Transverse colon (tissue), 4 donors: ENCODE measurements at regions not wholly inside any gene's neighbourhood (a gene's known extent, or its start where the extent isn't known, plus 50 kb on each side); places are given as distances from the start of the nearest gene placed in this dataset.

Source experiments
- DNase-seq: peaks from one replicate; pipeline ENCODE4 v3.0.0-alpha.2; 2019
- H3K27ac ChIP-seq, 4 donors: fragments of 200-600 bp; sonication (generic); 2 replicates each; pipeline ENCODE4 v1.5.1; 2016 to 2018; ENCODE audit warnings: inconsistent platforms in 4 of 4
- H3K27me3 ChIP-seq: fragments of 200-600 bp; sonication (generic); 2 replicates; pipeline ENCODE4 v1.5.1; 2017; ENCODE audit warnings: inconsistent platforms
- H3K36me3 ChIP-seq, 4 donors: fragments of 200-600 bp; sonication (generic); 2 replicates each; pipeline ENCODE4 v1.5.1; 2017 to 2019; ENCODE audit warnings: inconsistent platforms in 4 of 4
- H3K4me1 ChIP-seq, 4 donors: fragments of 200-600 bp; sonication (generic); 2 replicates each; pipeline ENCODE4 v1.5.1; 2017 to 2020; ENCODE audit warnings: inconsistent platforms in 4 of 4
- H3K4me3 ChIP-seq, 4 donors: fragments of 200-600 bp; sonication (generic); 1 replicate in 1 of 4; 2 replicates in 3 of 4; pipeline versions ENCODE4 v1.5.1 to v1.6.1; 2017 to 2019; ENCODE audit warnings: inconsistent platforms in 4 of 4
- H3K9me3 ChIP-seq, 2 donors: fragments of 200-600 bp; sonication (generic); 2 replicates each; pipeline ENCODE4 v1.5.1; 2017 to 2019; ENCODE audit warnings: inconsistent platforms in 2 of 2
- CTCF ChIP-seq, 5 experiments: fragments of 200-600 bp in 3 of 5; fragments of 450-650 bp in 2 of 5; sonication (generic) in 3 of 5; IDR thresholded peaks; 1 replicate in 2 of 5; 2 replicates in 3 of 5; pipeline ENCODE4 v1.5.1; 2016 to 2017; ENCODE audit warnings: antibody characterized with exemption in 5 of 5, inconsistent platforms in 3 of 5, mild to moderate bottlenecking in 2 of 5, moderate library complexity in 1 of 5
- EP300 ChIP-seq: sonication (generic); formaldehyde crosslinking; IDR thresholded peaks from one replicate; pipeline ENCODE4 v1.6.1; 2017; ENCODE audit warnings: antibody characterized with exemption, low read depth
- POLR2A ChIP-seq: fragments of 450-650 bp; IDR thresholded peaks from one replicate; pipeline ENCODE4 v1.6.1; 2016; ENCODE audit warnings: antibody characterized with exemption, mild to moderate bottlenecking, moderate library complexity
- POLR2AphosphoS5 ChIP-seq, 3 donors: sonication (generic); formaldehyde crosslinking; IDR thresholded peaks; one replicate each; pipeline ENCODE4 v1.6.1; 2016; ENCODE audit warnings: antibody characterized with exemption in 3 of 3
- WGBS, 2 donors: methylation state at CpG; one replicate each; pipeline ENCODE4 v1.1.5; 2018; ENCODE audit warnings: low coverage in 1 of 2; 5-methylcytosine and 5-hydroxymethylcytosine counted together
- in situ Hi-C, 4 donors: fragments of 200-750 bp; cut with MboI; loops; one replicate each; pipeline versions ENCODE4 v1.15.0 to v1.15.1; 2017; ENCODE audit warnings: low sequenced_read_pairs in 3 of 4, low pct_ligation_motif_present in 1 of 4, low pct_unique_long_range_greater_than_20kb in 1 of 4
- intact Hi-C: fragments of 100-400 bp; cut with DNase I; formaldehyde crosslinking; loops from one replicate; pipeline ENCODE4 v1.15.1; 2023; ENCODE audit warnings: low total_unique reads

DNA sequence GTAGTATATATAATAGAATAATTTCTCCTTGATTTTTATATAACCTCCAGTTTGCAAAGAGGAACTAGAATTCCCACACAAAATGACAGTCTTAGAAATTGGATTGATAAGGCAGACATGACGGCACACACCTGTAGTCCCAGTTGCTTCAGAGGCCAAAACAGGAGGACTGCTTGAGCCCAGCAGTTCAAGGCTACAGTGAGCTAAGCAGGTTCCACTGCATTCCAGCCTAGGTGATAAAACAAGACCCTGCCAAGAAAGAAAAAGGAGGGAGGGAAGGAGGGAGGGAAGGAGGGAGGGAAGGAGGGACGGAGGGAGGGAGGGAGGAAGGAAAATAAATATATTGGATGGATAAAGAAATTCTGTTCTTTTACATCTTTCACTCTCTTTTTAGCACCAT is 77.6 kb upstream of the SASH1 start:
- no peak for DNase-seq
- intact Hi-C loops = no loop called here

GRCh38 chr6:148269386-148269785 is 73.3 kb upstream of the SASH1 start:
- no peaks in the 10 kb centered on the region for H3K9me3 ChIP-seq
- H3K4me1 ChIP-seq = peaks cover 0 to 8% (median 2%) of the 10 kb centered on the region in 4 donors
- WGBS, 2 donors = 61 to 81% methylated on average over 3 of the region's 3 CpGs
- H3K36me3 ChIP-seq = no peaks in the 10 kb centered on the region
- in situ Hi-C loops (no loop called here), intact Hi-C loops (no loop called here)
- no peak overlapping the region for H3K27ac ChIP-seq
- no peak overlapping the region for H3K4me3 ChIP-seq
- DNase-seq = no peak
- H3K27me3 ChIP-seq = no peaks in the 10 kb centered on the region
- TF ChIP-seq CTCF (IDR thresholded peaks at IDR 0.05) (no peak), POLR2AphosphoS5 (IDR thresholded peaks at IDR 0.05) (no peak), EP300 (no peak), POLR2A (no peak)

More for the DNA sequence above, 77.6 kb upstream of the SASH1 start:
- in situ Hi-C loops = no loop called here
- no peak overlapping the region for H3K27ac ChIP-seq
- no peak overlapping the region for H3K4me3 ChIP-seq
- WGBS, 2 donors = 53 to 83% methylated on average over 1 to 2 of the region's 2 CpGs
- TF ChIP-seq CTCF (IDR thresholded peaks at IDR 0.05) = no peak
- TF ChIP-seq EP300 = no peak
- TF ChIP-seq POLR2A = no peak
- no peak for TF ChIP-seq POLR2AphosphoS5 (IDR thresholded peaks at IDR 0.05)
- H3K9me3 ChIP-seq = no peaks in the 10 kb centered on the region
- no peaks in the 10 kb centered on the region for H3K27me3 ChIP-seq
- H3K4me1 ChIP-seq = peaks cover 0 to 8% (median 2%) of the 10 kb centered on the region in 4 donors
- no peaks in the 10 kb centered on the region for H3K36me3 ChIP-seq

DNA sequence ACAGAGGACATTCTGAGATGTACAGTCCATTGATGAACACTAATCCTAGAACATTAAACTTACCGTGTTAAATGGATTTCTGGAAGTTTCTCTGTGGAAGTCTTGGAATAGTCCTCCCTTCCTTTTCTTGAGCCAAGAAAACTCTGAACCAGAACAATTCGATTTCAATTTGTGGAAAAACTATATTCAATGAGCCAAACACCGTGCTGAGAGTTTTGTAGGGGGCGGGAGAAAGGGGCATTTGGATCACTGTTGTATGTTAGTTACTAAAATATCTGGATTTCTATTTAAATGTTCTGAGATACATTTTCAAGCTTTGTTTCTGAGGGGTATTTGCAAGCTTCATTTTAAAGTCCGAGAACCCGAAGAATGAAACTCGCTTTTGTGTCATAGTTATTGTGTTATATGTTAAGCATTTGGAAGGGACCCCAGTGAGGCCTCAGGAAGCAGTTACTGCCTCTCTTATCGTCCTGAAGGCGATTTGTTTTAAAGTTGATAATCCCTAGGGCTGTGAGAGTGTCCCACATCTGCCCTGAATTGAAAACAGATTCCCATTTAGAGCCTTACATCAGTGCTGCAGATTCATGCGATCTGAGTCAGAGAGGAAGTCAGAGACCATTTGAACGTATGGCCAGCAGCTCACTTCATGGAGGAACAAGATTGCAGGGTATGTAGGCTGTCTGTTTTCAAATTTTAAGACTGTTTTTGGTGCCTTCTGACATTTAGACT is 70.8 kb upstream of the SASH1 start:
- H3K4me1 ChIP-seq = peaks cover 0 to 8% (median 2%) of the 10 kb centered on the region in 4 donors
- 73 to 78% methylated on average over 8 to 11 of the region's 11 CpGs for WGBS, 2 donors
- H3K36me3 ChIP-seq = no peaks in the 10 kb centered on the region
- no peak overlapping the region for H3K4me3 ChIP-seq
- intact Hi-C loops (no loop called here), in situ Hi-C loops (no loop called here)
- peak overlapping the region in 1 of 4 donors; percentile 17 for H3K27ac ChIP-seq
- no peaks in the 10 kb centered on the region for H3K9me3 ChIP-seq
- no peak for TF ChIP-seq CTCF (IDR thresholded peaks at IDR 0.05)
- no peak for TF ChIP-seq EP300
- no peak for TF ChIP-seq POLR2AphosphoS5 (IDR thresholded peaks at IDR 0.05)
- TF ChIP-seq POLR2A = no peak
- no peaks in the 10 kb centered on the region for H3K27me3 ChIP-seq
- DNase-seq = no peak

- Histone ChIP-seq H3K4me3 (no peak overlapping the region), H3K27ac (no peak overlapping the region), H3K27me3 (no peaks in the 10 kb centered on the region), H3K4me1 (peaks cover 0 to 8% (median 2%) of the 10 kb centered on the region in 4 donors), H3K9me3 (no peaks in the 10 kb centered on the region), H3K36me3 (no peaks in the 10 kb centered on the region)
- in situ Hi-C loops = no loop called here
- TF ChIP-seq POLR2A (no peak), POLR2AphosphoS5 (IDR thresholded peaks at IDR 0.05) (no peak), EP300 (no peak), CTCF (IDR thresholded peaks at IDR 0.05) (no peak)
- no peak for DNase-seq
- 81% methylated on average over 7 of the region's 7 CpGs for WGBS, 2 donors
- intact Hi-C loops = no loop called here
Observed at GRCh38 chr6:148272597-148272996, 70.0 kb upstream of the SASH1 start.
